ENCODE measurements at regions not wholly inside any gene's neighbourhood (a gene's known extent, or its start where the extent isn't known, plus 50 kb on each side); places are given as distances from the start of the nearest gene placed in this dataset.

GRCh38 chr5:152861231-152861630, 456.2 kb upstream of the NMUR2 start:
- no peak for DNase-seq (ENCODE audit: low read depth, low spot score)

- no peak for DNase-seq (ENCODE audit: low read depth, low spot score)
Observed at GRCh38 chr5:152864447-152864846, 459.4 kb upstream of the NMUR2 start.

- peak; percentile 15 for DNase-seq (ENCODE audit: low read depth, low spot score)
Observed at GRCh38 chr5:152864991-152865390, 459.9 kb upstream of the NMUR2 start.

GRCh38 chr5:152869971-152870370, 464.9 kb upstream of the NMUR2 start:
- DNase-seq (ENCODE audit: low read depth, low spot score), result no peak

- no peak for DNase-seq (ENCODE audit: low read depth, low spot score)
Observed at GRCh38 chr5:152882621-152883020, 477.5 kb upstream of the NMUR2 start.

- peak; percentile 1 for DNase-seq (ENCODE audit: low read depth, low spot score)
Observed at GRCh38 chr5:152883066-152883775, 478.1 kb upstream of the NMUR2 start.

- DNase-seq (ENCODE audit: low read depth, low spot score), result no peak
Observed at GRCh38 chr5:152884006-152884405, 478.9 kb upstream of the NMUR2 start.

- no peak for DNase-seq (ENCODE audit: low read depth, low spot score)
Observed at GRCh38 chr5:152900332-152900731, 495.3 kb upstream of the NMUR2 start.

- DNase-seq (ENCODE audit: low read depth, low spot score), result no peak
Observed at GRCh38 chr5:152901754-152902153, 496.7 kb upstream of the NMUR2 start.

GRCh38 chr5:152905286-152905685, 500.2 kb upstream of the NMUR2 start:
- no peak for DNase-seq (ENCODE audit: low read depth, low spot score)

GRCh38 chr5:152907488-152908245, 502.6 kb upstream of the NMUR2 start:
- no peak for DNase-seq (ENCODE audit: low read depth, low spot score)

GRCh38 chr5:152912924-152913323, 507.8 kb upstream of the NMUR2 start:
- no peak for DNase-seq (ENCODE audit: low read depth, low spot score)

GRCh38 chr5:152932621-152933020, 527.5 kb upstream of the NMUR2 start:
- no peak for DNase-seq (ENCODE audit: low read depth, low spot score)

- DNase-seq (ENCODE audit: low read depth, low spot score), result no peak
Observed at GRCh38 chr5:152933056-152933455, 528.0 kb upstream of the NMUR2 start.

- no peak for DNase-seq (ENCODE audit: low read depth, low spot score)
Observed at GRCh38 chr5:152938630-152939029, 533.6 kb upstream of the NMUR2 start.

GRCh38 chr5:152942633-152943336, 537.7 kb upstream of the NMUR2 start:
- no peak for DNase-seq (ENCODE audit: low read depth, low spot score)

GRCh38 chr5:152953788-152954483, 536.5 kb upstream of the GRIA1 start:
- DNase-seq (ENCODE audit: low read depth, low spot score), result no peak

GRCh38 chr5:152956943-152957613, 533.4 kb upstream of the GRIA1 start:
- DNase-seq (ENCODE audit: low read depth, low spot score), result no peak

GRCh38 chr5:152978141-152978835, 512.2 kb upstream of the GRIA1 start:
- DNase-seq (ENCODE audit: low read depth, low spot score), result no peak

- no peak for DNase-seq (ENCODE audit: low read depth, low spot score)
Observed at GRCh38 chr5:152987131-152987530, 503.3 kb upstream of the GRIA1 start.

- no peak for DNase-seq (ENCODE audit: low read depth, low spot score)
Observed at GRCh38 chr5:152990217-152990616, 500.3 kb upstream of the GRIA1 start.

Measured in astrocyte of the hippocampus (primary cell).